ENCODE measurements at regions not wholly inside any gene's neighbourhood (a gene's known extent, or its start where the extent isn't known, plus 50 kb on each side); places are given as distances from the start of the nearest gene placed in this dataset.

DNA sequence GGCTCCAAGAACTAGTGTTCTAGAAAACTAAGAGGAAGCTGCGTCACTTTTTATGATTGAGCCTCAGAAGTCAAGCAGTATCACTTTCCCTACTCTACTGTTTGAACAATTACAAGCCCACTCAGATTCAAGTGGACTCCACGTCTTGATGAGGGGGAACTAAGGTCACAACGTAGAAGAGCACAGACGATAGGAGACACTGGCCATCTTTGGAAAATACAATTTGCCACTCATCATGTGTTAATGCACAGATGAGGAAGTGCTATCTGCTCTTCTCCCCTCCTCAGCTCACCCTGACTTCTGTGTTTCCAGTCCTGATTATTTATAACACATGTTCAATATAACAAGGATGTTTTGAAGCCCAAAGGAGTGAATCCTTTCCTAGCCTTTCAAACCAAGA lies 76.1 kb upstream of the CYP1B1 start:
- H3K36me3 Mint-ChIP-seq (ENCODE audit: low read depth) = no peaks in the 10 kb centered on the region
- peaks cover 3% of the 10 kb centered on the region for H3K4me1 Mint-ChIP-seq
- no peaks in the 10 kb centered on the region for H3K27me3 Mint-ChIP-seq (ENCODE audit: low read depth)
- no peak overlapping the region for H3K27ac Mint-ChIP-seq (ENCODE audit: unreplicated experiment)
- TF ChIP-seq CTCF (conservative IDR thresholded peaks at IDR 0.05) = no peak
- H3K4me3 Mint-ChIP-seq = no peak overlapping the region
- DNase-seq (ENCODE audit: low read depth, low spot score) = no peak
- no peaks in the 10 kb centered on the region for H3K9me3 Mint-ChIP-seq

DNA sequence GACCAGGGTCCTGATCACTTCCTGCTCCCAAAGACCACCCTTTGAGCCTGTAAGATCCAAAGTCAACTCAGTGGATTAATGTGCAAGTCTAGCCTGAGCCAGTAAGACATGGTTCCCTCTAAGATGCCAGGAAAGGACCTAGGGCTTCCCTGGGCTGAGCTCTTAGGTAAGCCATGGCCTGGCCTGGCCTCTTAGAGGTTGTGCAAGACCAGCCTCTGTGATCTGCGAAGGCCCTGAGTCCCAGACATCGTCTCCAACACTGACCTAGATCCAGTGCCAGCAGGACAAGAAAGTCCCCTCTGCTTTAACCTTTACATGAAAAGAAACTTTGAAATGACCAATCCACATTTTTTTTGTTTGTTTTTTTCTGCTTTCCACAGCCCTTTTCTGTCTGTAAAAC lies 73.6 kb upstream of the CYP1B1 start:
- DNase-seq (ENCODE audit: low read depth, low spot score) = no peak
- Mint-ChIP-seq H3K4me3 (no peak overlapping the region), H3K9me3 (no peaks in the 10 kb centered on the region), H3K4me1 (peaks cover 12% of the 10 kb centered on the region), H3K27ac (ENCODE audit: unreplicated experiment) (no peak overlapping the region), H3K27me3 (ENCODE audit: low read depth) (no peaks in the 10 kb centered on the region), H3K36me3 (ENCODE audit: low read depth) (no peaks in the 10 kb centered on the region)
- TF ChIP-seq CTCF (conservative IDR thresholded peaks at IDR 0.05) = no peak

- Mint-ChIP-seq H3K9me3 (no peaks in the 10 kb centered on the region), H3K27ac (ENCODE audit: unreplicated experiment) (no peak overlapping the region), H3K36me3 (ENCODE audit: low read depth) (no peaks in the 10 kb centered on the region), H3K27me3 (ENCODE audit: low read depth) (no peaks in the 10 kb centered on the region), H3K4me1 (peaks cover 12% of the 10 kb centered on the region), H3K4me3 (no peak overlapping the region)
- DNase-seq (ENCODE audit: low read depth, low spot score) = no peak
- TF ChIP-seq CTCF (conservative IDR thresholded peaks at IDR 0.05) = no peak
Observed at GRCh38 chr2:38148501-38148900, 72.5 kb upstream of the CYP1B1 start.

- Mint-ChIP-seq H3K27me3 (ENCODE audit: low read depth) (no peaks in the 10 kb centered on the region), H3K36me3 (ENCODE audit: low read depth) (no peaks in the 10 kb centered on the region), H3K4me3 (no peak overlapping the region), H3K4me1 (peaks cover 12% of the 10 kb centered on the region), H3K9me3 (no peaks in the 10 kb centered on the region), H3K27ac (ENCODE audit: unreplicated experiment) (no peak overlapping the region)
- no peak for DNase-seq (ENCODE audit: low read depth, low spot score)
- no peak for TF ChIP-seq CTCF (conservative IDR thresholded peaks at IDR 0.05)
Observed at GRCh38 chr2:38147333-38148121, 71.6 kb upstream of the CYP1B1 start.

- no peak for TF ChIP-seq CTCF (conservative IDR thresholded peaks at IDR 0.05)
- Mint-ChIP-seq H3K27me3 (ENCODE audit: low read depth) (no peaks in the 10 kb centered on the region), H3K4me1 (peaks cover 12% of the 10 kb centered on the region), H3K9me3 (no peaks in the 10 kb centered on the region), H3K4me3 (no peak overlapping the region), H3K36me3 (ENCODE audit: low read depth) (no peaks in the 10 kb centered on the region), H3K27ac (ENCODE audit: unreplicated experiment) (peak overlapping the region; percentile 51)
- no peak for DNase-seq (ENCODE audit: low read depth, low spot score)
Observed at GRCh38 chr2:38146907-38147307, 71.0 kb upstream of the CYP1B1 start.
